Peyer's patch (tissue), 4 donors: ENCODE measurements at regions not wholly inside any gene's neighbourhood (a gene's known extent, or its start where the extent isn't known, plus 50 kb on each side); places are given as distances from the start of the nearest gene placed in this dataset.

Experiments
- CTCF ChIP-seq, 6 experiments: fragments of 450-650 bp in 4 of 6; fragments of 200-600 bp in 2 of 6; sonication (generic) in 1 of 6; IDR thresholded peaks; one replicate each; pipeline ENCODE4 v1.5.1; 2017 to 2019; ENCODE audit warnings: antibody characterized with exemption in 6 of 6, mild to moderate bottlenecking in 3 of 6, moderate library complexity in 1 of 6
- POLR2A ChIP-seq, 2 donors: fragments of 450-650 bp; IDR thresholded peaks; one replicate each; pipeline ENCODE4 v1.5.1; 2017; ENCODE audit warnings: antibody characterized with exemption in 2 of 2, mild to moderate bottlenecking in 2 of 2, moderate library complexity in 2 of 2

GRCh38 chr3:69665026-69665737 is 74.1 kb upstream of the MITF start:
- TF ChIP-seq CTCF (IDR thresholded peaks at IDR 0.05), result no peak
- TF ChIP-seq POLR2A (IDR thresholded peaks at IDR 0.05), result no peak
